ENCODE measurements at regions not wholly inside any gene's neighbourhood (a gene's known extent, or its start where the extent isn't known, plus 50 kb on each side); places are given as distances from the start of the nearest gene placed in this dataset.

DNA sequence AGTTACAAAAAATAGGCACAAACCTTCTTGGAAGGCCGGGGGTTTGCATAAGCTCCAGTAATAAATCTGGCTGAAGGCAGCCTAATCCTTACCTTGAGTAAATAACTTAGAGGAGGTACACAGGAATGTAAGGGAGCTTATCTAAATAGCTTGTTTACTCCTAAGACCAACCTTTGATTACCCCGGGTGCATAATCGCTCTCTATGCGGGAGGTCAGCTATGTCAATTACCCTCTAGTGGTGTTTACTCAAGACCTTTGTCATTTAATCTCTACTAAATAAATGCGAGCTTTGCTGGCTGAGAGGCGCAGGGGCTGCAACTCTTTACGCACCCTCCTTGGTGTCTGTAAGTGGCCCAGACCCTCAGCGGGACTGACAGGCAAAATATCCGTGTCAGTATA is 50.2 kb upstream of the MAP9 start:
- TF ChIP-seq, protein P1, sequence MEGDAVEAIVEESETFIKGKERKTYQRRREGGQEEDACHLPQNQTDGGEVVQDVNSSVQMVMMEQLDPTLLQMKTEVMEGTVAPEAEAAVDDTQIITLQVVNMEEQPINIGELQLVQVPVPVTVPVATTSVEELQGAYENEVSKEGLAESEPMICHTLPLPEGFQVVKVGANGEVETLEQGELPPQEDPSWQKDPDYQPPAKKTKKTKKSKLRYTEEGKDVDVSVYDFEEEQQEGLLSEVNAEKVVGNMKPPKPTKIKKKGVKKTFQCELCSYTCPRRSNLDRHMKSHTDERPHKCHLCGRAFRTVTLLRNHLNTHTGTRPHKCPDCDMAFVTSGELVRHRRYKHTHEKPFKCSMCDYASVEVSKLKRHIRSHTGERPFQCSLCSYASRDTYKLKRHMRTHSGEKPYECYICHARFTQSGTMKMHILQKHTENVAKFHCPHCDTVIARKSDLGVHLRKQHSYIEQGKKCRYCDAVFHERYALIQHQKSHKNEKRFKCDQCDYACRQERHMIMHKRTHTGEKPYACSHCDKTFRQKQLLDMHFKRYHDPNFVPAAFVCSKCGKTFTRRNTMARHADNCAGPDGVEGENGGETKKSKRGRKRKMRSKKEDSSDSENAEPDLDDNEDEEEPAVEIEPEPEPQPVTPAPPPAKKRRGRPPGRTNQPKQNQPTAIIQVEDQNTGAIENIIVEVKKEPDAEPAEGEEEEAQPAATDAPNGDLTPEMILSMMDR (IDR thresholded peaks at IDR 0.05; ENCODE audit: low read depth, low read length), result no peak
- no peak for TF ChIP-seq EZH2phosphoT487 (IDR thresholded peaks at IDR 0.05; ENCODE audit: low read depth)
